DND-41 (cell line): ENCODE measurements at regions not wholly inside any gene's neighbourhood (a gene's known extent, or its start where the extent isn't known, plus 50 kb on each side); places are given as distances from the start of the nearest gene placed in this dataset.

ENCODE experiments used
- EZH2 ChIP-seq: IDR thresholded peaks from 3 replicates; pipeline ENCODE4 v1.6.1; 2012; ENCODE audit warnings: borderline replicate concordance, low read depth, mild to moderate bottlenecking, moderate library complexity, low read length, inconsistent platforms; ENCODE audit not compliant: severe bottlenecking
- TF ChIP-seq, protein P1 (sequence below): IDR thresholded peaks from 2 replicates; pipeline ENCODE4 v1.5.1; 2012; ENCODE audit warnings: borderline replicate concordance, low read length, moderate library complexity, mild to moderate bottlenecking; ENCODE audit not compliant: poor library complexity, severe bottlenecking; ENCODE audit errors: extremely low read depth

- TF ChIP-seq, protein P1, sequence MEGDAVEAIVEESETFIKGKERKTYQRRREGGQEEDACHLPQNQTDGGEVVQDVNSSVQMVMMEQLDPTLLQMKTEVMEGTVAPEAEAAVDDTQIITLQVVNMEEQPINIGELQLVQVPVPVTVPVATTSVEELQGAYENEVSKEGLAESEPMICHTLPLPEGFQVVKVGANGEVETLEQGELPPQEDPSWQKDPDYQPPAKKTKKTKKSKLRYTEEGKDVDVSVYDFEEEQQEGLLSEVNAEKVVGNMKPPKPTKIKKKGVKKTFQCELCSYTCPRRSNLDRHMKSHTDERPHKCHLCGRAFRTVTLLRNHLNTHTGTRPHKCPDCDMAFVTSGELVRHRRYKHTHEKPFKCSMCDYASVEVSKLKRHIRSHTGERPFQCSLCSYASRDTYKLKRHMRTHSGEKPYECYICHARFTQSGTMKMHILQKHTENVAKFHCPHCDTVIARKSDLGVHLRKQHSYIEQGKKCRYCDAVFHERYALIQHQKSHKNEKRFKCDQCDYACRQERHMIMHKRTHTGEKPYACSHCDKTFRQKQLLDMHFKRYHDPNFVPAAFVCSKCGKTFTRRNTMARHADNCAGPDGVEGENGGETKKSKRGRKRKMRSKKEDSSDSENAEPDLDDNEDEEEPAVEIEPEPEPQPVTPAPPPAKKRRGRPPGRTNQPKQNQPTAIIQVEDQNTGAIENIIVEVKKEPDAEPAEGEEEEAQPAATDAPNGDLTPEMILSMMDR = no peak
- TF ChIP-seq EZH2 = no peak
These were observed 56.5 kb upstream of the DLK1 start for GRCh38 chr14:100670017-100670752.
